Esophagus squamous epithelium (tissue), 4 donors: ENCODE measurements at regions not wholly inside any gene's neighbourhood (a gene's known extent, or its start where the extent isn't known, plus 50 kb on each side); places are given as distances from the start of the nearest gene placed in this dataset.

Experiments used
- CTCF ChIP-seq, 6 experiments: fragments of 450-650 bp in 4 of 6; fragments of 200-600 bp in 2 of 6; sonication (generic) in 2 of 6; IDR thresholded peaks; one replicate each; pipeline ENCODE4 v1.5.1; 2016 to 2019; ENCODE audit warnings: antibody characterized with exemption in 6 of 6, mild to moderate bottlenecking in 4 of 6, moderate library complexity in 4 of 6
- POLR2A ChIP-seq, 4 donors: fragments of 450-650 bp; IDR thresholded peaks; one replicate each; pipeline ENCODE4 v1.6.1; 2017; ENCODE audit warnings: antibody characterized with exemption in 4 of 4, mild to moderate bottlenecking in 4 of 4, moderate library complexity in 3 of 4

- no peak for TF ChIP-seq CTCF (IDR thresholded peaks at IDR 0.05)
- TF ChIP-seq POLR2A (IDR thresholded peaks at IDR 0.05): no peak
Observed at GRCh38 chrX:16042980-16043379, 80.4 kb upstream of the GRPR start.
